Tongue (tissue), 2 donors: ENCODE measurements at regions not wholly inside any gene's neighbourhood (a gene's known extent, or its start where the extent isn't known, plus 50 kb on each side); places are given as distances from the start of the nearest gene placed in this dataset. TPM values are rescaled to one million over a fixed set of nuclear protein-coding genes. Genes with fewer than 3 reads are reported as not detected.
"Not testable (repeated sequence)": the region's sequence is repeated elsewhere in the genome, so short reads cannot be mapped to it uniquely, and the experiment has no call there.

ENCODE experiments used
- DNase-seq: peaks from one replicate; pipeline ENCODE4 v3.0.0-alpha.2; 2015
- small RNA-seq: library from RNA; depleted of rRNA; stranded (forward); fragments of <200 nt; gene quantifications from one replicate; pipeline ENCODE3, GENCODE V24; 2014; ENCODE audit warnings: low replicate concordance

GRCh38 chr7:76712926-76713325 lies 85.8 kb upstream of the POMZP3 start:
- DNase-seq: peak; percentile 7

- DNase-seq: peak; percentile 57
Measured at GRCh38 chr7:76711648-76712047, 84.6 kb upstream of the POMZP3 start.

- not testable (repeated sequence) for DNase-seq
Measured at GRCh38 chr7:76709703-76710102, 82.6 kb upstream of the POMZP3 start.

GRCh38 chr7:76708446-76708845 lies 81.4 kb upstream of the POMZP3 start:
- DNase-seq: not testable (repeated sequence)

DNA sequence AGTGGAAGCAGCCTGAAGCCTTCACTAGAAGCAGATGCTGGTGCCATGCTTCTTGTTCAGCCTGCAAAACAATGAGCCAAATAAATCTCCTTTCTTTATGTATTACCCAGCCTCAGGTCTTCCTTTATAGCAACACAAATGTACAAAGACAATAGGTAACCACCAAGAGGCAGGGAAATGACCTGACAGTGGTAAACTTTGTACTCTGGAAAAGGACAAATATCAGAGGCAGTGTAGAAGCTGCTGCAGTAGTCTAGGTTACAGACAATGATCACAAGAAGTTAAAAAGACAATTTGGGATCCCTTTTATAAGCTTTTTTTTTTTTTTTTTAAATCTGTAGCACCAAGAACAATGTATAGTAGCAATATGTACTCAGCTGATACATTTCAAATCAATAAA lies 76.7 kb upstream of the POMZP3 start:
- DNase-seq: not testable (repeated sequence)

DNA sequence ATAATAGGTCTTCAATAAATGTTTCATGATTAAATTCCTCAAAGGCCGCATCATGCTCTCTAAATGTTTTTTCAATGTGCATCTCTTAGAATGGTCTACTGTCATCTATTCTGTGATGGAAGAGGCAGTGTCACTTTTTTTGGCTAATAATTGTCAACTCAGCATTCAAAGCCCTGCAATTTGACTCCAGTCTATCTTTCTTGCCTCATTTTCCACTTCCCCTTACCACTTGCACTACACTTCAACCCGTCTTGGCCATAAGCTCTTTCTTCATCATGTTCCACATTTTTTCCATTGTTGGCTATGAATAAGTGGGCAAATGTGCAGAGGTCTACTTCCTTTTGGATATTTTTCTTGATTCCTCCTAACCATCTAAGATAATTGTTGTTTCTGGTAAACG lies 59.2 kb upstream of the POMZP3 start:
- DNase-seq: not testable (repeated sequence)

DNA sequence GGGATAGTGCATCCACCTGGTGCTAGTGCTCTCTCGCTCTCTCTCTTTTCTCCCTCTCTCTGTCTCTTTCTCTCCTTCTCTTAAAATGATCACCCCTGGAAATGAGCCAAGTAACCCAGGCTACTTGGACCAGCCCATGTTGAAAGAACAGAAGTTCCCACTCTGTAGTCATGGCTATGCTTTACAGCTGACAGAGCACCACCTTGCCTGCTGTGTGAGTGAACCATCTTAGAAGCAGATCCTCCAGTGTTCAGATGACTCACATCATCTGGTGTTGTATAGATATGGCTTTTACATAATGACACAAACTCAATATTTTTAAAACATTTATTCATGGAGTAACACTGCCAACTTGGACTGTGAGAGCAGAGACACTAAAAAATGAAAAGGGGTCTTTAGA lies 57.7 kb upstream of the POMZP3 start:
- DNase-seq: not testable (repeated sequence)

DNA sequence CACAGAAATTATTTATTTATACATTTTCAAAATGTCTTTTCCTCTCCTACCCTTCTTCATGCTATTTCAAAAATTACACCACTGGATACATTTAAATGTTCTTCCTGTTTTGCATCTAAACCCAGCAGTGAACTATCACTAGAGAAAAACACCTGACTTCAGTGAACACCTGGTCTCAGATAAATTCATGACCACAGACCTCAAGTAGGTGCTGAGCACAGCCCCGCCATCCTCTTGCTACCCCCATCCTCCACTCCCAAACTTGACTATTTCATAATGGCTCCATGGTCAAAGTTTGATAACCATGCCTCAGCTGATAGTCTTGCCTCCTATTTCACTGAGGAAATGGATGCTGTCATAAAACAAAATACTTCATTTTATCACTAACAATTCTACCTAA lies 56.6 kb upstream of the POMZP3 start:
- not testable (repeated sequence) for DNase-seq

GRCh38 chr7:76681810-76682209 lies 54.7 kb upstream of the POMZP3 start:
- not testable (repeated sequence) for DNase-seq

- not testable (repeated sequence) for DNase-seq
Measured at GRCh38 chr7:76679174-76679573, 52.1 kb upstream of the POMZP3 start.

DNA sequence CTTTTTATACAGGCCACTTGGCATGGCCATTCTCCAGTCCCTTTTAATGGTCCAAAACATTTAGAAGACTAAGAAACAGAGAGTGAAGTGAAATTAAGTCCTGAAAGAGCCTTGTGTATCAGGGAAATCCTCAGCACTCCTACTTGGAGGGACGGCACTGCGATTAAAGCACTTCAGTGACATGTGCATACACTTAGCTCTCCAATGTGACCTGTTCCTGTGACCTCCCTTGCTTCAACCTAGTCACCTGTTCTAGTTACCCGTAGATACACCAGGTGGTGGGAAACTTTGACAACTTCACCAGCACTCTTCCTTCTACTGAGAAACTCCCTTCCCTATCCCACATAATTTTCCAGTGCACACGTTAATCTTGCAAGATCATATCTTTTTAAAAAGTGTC lies 51.4 kb upstream of the POMZP3 start:
- not testable (repeated sequence) for DNase-seq

- DNase-seq: not testable (repeated sequence)
Measured at GRCh38 chr7:76676890-76677289, 49.8 kb upstream of the POMZP3 start.

Small RNA genes lying in the stretch of these regions (small RNA-seq; reads per million reads assigned to genes)
- not detected for gene AC114737.2
